ENCODE measurements at regions not wholly inside any gene's neighbourhood (a gene's known extent, or its start where the extent isn't known, plus 50 kb on each side); places are given as distances from the start of the nearest gene placed in this dataset.
"Not testable (repeated sequence)": the region's sequence is repeated elsewhere in the genome, so short reads cannot be mapped to it uniquely, and the experiment has no call there.

DNA sequence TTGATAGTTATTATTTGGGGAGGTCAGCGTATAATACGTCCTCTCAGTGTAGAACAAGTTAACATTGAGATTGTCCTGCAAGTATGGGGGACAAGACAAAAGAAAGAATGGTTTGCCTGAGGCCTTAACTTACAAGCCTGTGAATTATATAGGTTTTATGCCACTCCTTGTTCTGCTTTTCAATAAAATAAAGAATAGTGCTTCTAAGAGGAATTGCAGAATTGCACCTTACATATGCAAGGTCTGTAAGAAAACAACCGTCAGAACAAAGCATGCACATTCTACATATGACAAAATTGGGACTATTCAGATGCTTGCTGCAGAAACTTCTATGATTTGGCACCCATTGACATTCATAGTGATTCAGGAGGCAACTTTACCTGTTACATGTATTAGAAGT, 785.0 kb downstream of the NR4A2 start:
- Histone ChIP-seq H3K79me2 (ENCODE audit: insufficient read depth) (no peaks in the 10 kb centered on the region), H3K4me3 (ENCODE audit: low read depth in 2 of 2, low read length in 1 of 2) (no peak overlapping the region), H3K4me1 (ENCODE audit: control insufficient read depth in 1 of 2, insufficient read depth in 2 of 2, low read depth in 1 of 2, low read length in 1 of 2) (peaks cover 0 to 3% of the 10 kb centered on the region in 2 experiments; a peak in 2 of 4 replicates), H3K9me2 (no peaks in the 10 kb centered on the region), H3K36me3 (replicated peaks in 1 of 2; ENCODE audit: control insufficient read depth in 1 of 2, insufficient read depth in 2 of 2, low read length in 1 of 2) (no peaks in the 10 kb centered on the region), H3F3A (replicated peaks; ENCODE audit: insufficient read depth) (no peaks in the 10 kb centered on the region), H3K9ac (no peak overlapping the region), H3K27me3 (ENCODE audit: insufficient read depth) (no peaks in the 10 kb centered on the region), H3K4me2 (no peak overlapping the region), H2AFZ (ENCODE audit: low read depth) (no peak overlapping the region), H3K27ac (ENCODE audit: low read depth in 2 of 2, low read length in 1 of 2) (no peak overlapping the region), H3K9me3 (no peaks in the 10 kb centered on the region), H4K20me1 (ENCODE audit: insufficient read depth) (no peaks in the 10 kb centered on the region)
- TF ChIP-seq FOSL2 (IDR thresholded peaks at IDR 0.05; ENCODE audit: borderline replicate concordance, low read depth) (no peak), REST (IDR thresholded peaks at IDR 0.05; ENCODE audit: low read depth, low read length) (no peak), MXI1 (IDR thresholded peaks at IDR 0.05; ENCODE audit: low read depth, low read length) (no peak), SMC3 (IDR thresholded peaks at IDR 0.05; ENCODE audit: low read depth, low read length) (no peak)
- ChIA-PET CTCF (no interaction called here), POLR2A (no interaction called here)
- DNase-seq: no peak
- 63% methylated on average over 3 of the region's 3 CpGs for WGBS (ENCODE audit: low lambda C conversion rate)

GRCh38 chr2:155546721-155547555, 785.6 kb downstream of the NR4A2 start:
- no peaks in the 10 kb centered on the region for H3K9me2 ChIP-seq
- no peaks in the 10 kb centered on the region for H3K79me2 ChIP-seq (ENCODE audit: insufficient read depth)
- POLR2A ChIA-PET: no interaction called here
- H3K27ac ChIP-seq (ENCODE audit: low read depth in 2 of 2, low read length in 1 of 2): no peak overlapping the region
- peak overlapping the region; percentile 88 for H2AFZ ChIP-seq (ENCODE audit: low read depth)
- no peaks in the 10 kb centered on the region for H3K36me3 ChIP-seq (replicated peaks in 1 of 2; ENCODE audit: control insufficient read depth in 1 of 2, insufficient read depth in 2 of 2, low read length in 1 of 2)
- no peak overlapping the region for H3K9ac ChIP-seq
- 10% methylated on average over 11 of the region's 11 CpGs for WGBS (ENCODE audit: low lambda C conversion rate)
- H3K9me3 ChIP-seq: no peaks in the 10 kb centered on the region
- peak; percentile 1 for DNase-seq
- no peaks in the 10 kb centered on the region for H4K20me1 ChIP-seq (ENCODE audit: insufficient read depth)
- H3K4me3 ChIP-seq (ENCODE audit: low read depth in 2 of 2, low read length in 1 of 2): peak overlapping the region; percentile 38 to 54; a peak in 3 of 4 replicates
- H3F3A ChIP-seq (replicated peaks; ENCODE audit: insufficient read depth): no peaks in the 10 kb centered on the region
- peak overlapping the region; percentile 51; the same call in 1 of the 2 replicates for H3K4me2 ChIP-seq
- H3K4me1 ChIP-seq (ENCODE audit: control insufficient read depth in 1 of 2, insufficient read depth in 2 of 2, low read depth in 1 of 2, low read length in 1 of 2): peaks cover 0 to 3% of the 10 kb centered on the region in 2 experiments; a peak in 2 of 4 replicates
- CTCF ChIA-PET: no interaction called here
- no peaks in the 10 kb centered on the region for H3K27me3 ChIP-seq (ENCODE audit: insufficient read depth)
- TF ChIP-seq USF2 (IDR thresholded peaks at IDR 0.05; ENCODE audit: borderline replicate concordance, low read depth, low read length) (no peak), FOXJ3 (CRISPR knock-in tag; IDR thresholded peaks at IDR 0.05) (no peak), SMC3 (IDR thresholded peaks at IDR 0.05; ENCODE audit: low read depth, low read length) (no peak), PBX3 (IDR thresholded peaks at IDR 0.05) (0 out of 2 replicates have a peak, but pooled peaks have one; percentile 8), RFX5 (IDR thresholded peaks at IDR 0.05; ENCODE audit: low read length) (no peak), RAD21 (IDR thresholded peaks at IDR 0.05; ENCODE audit: low read length) (no peak), GATA2 (CRISPR knock-in tag; IDR thresholded peaks at IDR 0.05) (peak; percentile 32; the same call in 1 of the 2 replicates), RXRA (IDR thresholded peaks at IDR 0.05; ENCODE audit: borderline replicate concordance, low read depth) (no peak)

- H3K79me2 ChIP-seq (ENCODE audit: insufficient read depth); H3K27me3 ChIP-seq (ENCODE audit: insufficient read depth); H3K36me3 ChIP-seq (replicated peaks in 1 of 2; ENCODE audit: control insufficient read depth in 1 of 2, insufficient read depth in 2 of 2, low read length in 1 of 2); H3K4me3 ChIP-seq (ENCODE audit: low read depth in 2 of 2, low read length in 1 of 2); H3K9me2 ChIP-seq; H2AFZ ChIP-seq (ENCODE audit: low read depth); H4K20me1 ChIP-seq (ENCODE audit: insufficient read depth); DNase-seq; H3K9me3 ChIP-seq; H3K4me2 ChIP-seq; H3F3A ChIP-seq (replicated peaks; ENCODE audit: insufficient read depth); CTCF ChIA-PET; POLR2A ChIA-PET; H3K27ac ChIP-seq (ENCODE audit: low read depth in 2 of 2, low read length in 1 of 2); H3K4me1 ChIP-seq (ENCODE audit: control insufficient read depth in 1 of 2, insufficient read depth in 2 of 2, low read depth in 1 of 2, low read length in 1 of 2); H3K9ac ChIP-seq: not testable (repeated sequence)
- 23% methylated on average over 5 of the region's 5 CpGs for WGBS (ENCODE audit: low lambda C conversion rate)
Measured at GRCh38 chr2:155539028-155539427, 793.5 kb downstream of the NR4A2 start.
